Rectal smooth muscle tissue (tissue), 1 donor: ENCODE measurements at regions not wholly inside any gene's neighbourhood (a gene's known extent, or its start where the extent isn't known, plus 50 kb on each side); places are given as distances from the start of the nearest gene placed in this dataset.

ENCODE experiments used
- H3K27ac ChIP-seq: one replicate; pipeline ENCODE4 v1.7.0; 2013; ENCODE audit warnings: low read depth, low read length, inconsistent platforms
- H3K27me3 ChIP-seq: one replicate; pipeline ENCODE4 v1.7.0; 2013; ENCODE audit warnings: low read length; ENCODE audit not compliant: control insufficient read depth, insufficient read depth
- H3K36me3 ChIP-seq: one replicate; pipeline ENCODE4 v1.7.0; 2013; ENCODE audit warnings: low read length; ENCODE audit not compliant: control insufficient read depth, insufficient read depth
- H3K4me1 ChIP-seq: one replicate; pipeline ENCODE4 v1.7.0; 2013; ENCODE audit warnings: low read length; ENCODE audit not compliant: control insufficient read depth, insufficient read depth
- H3K4me3 ChIP-seq: one replicate; pipeline ENCODE4 v1.7.0; 2013; ENCODE audit warnings: low read length
- H3K9ac ChIP-seq: one replicate; pipeline ENCODE4 v1.7.0; 2013; ENCODE audit warnings: low read length

- no peak overlapping the region for H3K4me3 ChIP-seq
- H3K36me3 ChIP-seq = no peaks in the 10 kb centered on the region
- H3K27ac ChIP-seq = no peak overlapping the region
- no peak overlapping the region for H3K9ac ChIP-seq
- no peaks in the 10 kb centered on the region for H3K4me1 ChIP-seq
- H3K27me3 ChIP-seq = peaks cover 5% of the 10 kb centered on the region
Observed at GRCh38 chr15:31480356-31481025, 153.9 kb downstream of the KLF13 start.

DNA sequence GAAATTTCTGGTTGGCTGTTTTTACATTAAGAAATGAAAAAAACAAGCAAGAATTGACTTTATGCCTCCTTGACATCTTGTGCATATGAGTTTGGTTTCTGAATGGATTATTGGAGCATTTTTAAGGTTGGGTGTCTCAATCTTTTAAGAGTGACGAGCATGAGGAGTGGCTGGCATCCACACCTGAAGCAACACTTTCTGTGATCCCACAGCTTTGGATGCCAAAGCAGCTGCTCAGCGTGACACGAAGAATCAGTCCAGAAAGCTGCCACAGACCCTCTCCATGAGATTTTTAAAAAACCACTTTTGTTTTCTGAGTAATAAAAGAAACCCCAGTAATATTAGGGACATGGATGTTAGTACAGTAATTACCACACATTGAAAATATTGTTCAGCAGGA, 154.5 kb downstream of the KLF13 start:
- Histone ChIP-seq H3K4me3 (no peak overlapping the region), H3K36me3 (no peaks in the 10 kb centered on the region), H3K27me3 (peaks cover 5% of the 10 kb centered on the region), H3K27ac (no peak overlapping the region), H3K4me1 (no peaks in the 10 kb centered on the region), H3K9ac (no peak overlapping the region)

GRCh38 chr15:31482122-31482922, 155.7 kb downstream of the KLF13 start:
- no peak overlapping the region for H3K9ac ChIP-seq
- H3K4me3 ChIP-seq = no peak overlapping the region
- H3K27me3 ChIP-seq = peaks cover 5% of the 10 kb centered on the region
- H3K4me1 ChIP-seq = no peaks in the 10 kb centered on the region
- no peak overlapping the region for H3K27ac ChIP-seq
- H3K36me3 ChIP-seq = no peaks in the 10 kb centered on the region

DNA sequence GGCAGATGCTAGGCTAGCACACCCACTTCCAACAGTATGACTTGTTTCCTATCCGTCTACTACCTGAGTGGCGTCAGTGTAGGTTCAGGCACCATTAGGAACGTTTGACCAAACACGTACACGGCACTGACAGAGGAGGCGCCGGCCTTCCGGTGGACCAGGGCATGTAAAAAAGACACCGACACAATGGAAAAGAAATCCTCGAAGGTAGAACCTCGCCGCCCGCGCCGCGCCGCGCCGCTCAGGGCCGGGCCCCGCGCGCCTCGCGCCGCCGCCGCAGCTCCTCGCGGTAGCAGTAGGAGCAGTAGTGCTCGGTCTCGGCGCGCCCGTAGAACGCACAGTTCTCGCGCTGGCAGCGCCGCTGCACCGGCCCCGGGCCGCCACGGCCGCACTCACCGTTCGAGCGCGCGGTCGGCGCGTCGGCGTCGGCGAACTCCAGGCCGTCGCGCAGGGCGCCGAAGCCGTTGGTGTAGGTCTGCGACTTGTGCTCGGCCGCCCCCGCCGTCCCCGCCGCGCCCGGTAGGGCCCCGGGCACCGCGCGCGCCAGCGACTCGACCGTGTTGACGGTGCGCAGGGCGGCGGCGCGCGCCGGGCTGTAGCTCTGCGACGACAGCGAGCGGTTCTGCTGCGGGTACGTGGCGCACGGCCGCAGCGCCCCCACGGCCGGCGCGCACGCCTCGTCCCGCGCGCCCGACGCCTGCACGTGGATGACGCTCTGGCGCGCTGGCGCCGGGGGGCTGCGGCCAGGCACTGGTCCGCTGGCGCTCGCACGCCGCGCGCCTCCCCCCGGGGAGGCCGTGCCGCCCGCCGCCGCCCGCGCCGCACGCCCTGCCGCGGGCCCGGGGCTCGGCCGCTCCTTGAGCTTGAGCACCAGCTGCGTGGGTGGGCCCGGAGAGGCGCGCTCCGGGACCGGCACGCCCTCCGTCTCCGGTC, 156.7 kb downstream of the KLF13 start:
- Histone ChIP-seq H3K27me3 (peaks cover 5% of the 10 kb centered on the region), H3K27ac (no peak overlapping the region), H3K9ac (no peak overlapping the region), H3K4me3 (peak overlapping the region; percentile 33), H3K36me3 (no peaks in the 10 kb centered on the region), H3K4me1 (no peaks in the 10 kb centered on the region)

- Histone ChIP-seq H3K4me1 (no peaks in the 10 kb centered on the region), H3K27me3 (peaks cover 5% of the 10 kb centered on the region)
Observed at GRCh38 chr15:31483986-31484951, 157.6 kb downstream of the KLF13 start.

DNA sequence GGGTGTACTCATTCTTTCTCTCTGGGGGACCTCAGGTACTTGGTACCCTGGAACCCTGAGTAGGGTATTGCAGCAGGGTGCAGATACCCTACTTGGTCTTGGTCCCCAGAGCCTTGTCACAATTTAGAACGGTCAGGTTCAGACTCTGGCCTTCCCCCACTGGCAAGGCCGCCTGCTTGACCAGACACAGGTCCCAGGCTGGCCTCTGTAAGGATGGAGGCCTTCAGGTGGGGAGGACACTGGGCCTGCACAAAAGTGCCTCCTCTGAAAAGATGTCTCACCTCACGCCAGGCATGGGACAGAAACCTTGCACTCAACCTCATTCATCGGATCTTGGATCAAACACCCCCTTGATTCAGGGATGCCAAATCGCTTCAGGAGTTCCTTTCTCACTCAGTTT, 158.4 kb downstream of the KLF13 start:
- no peak overlapping the region for H3K9ac ChIP-seq
- no peaks in the 10 kb centered on the region for H3K4me1 ChIP-seq
- peaks cover 5% of the 10 kb centered on the region for H3K27me3 ChIP-seq
- H3K36me3 ChIP-seq = no peaks in the 10 kb centered on the region
- H3K27ac ChIP-seq = no peak overlapping the region
- no peak overlapping the region for H3K4me3 ChIP-seq

More at GRCh38 chr15:31483986-31484951, 157.6 kb downstream of the KLF13 start:
- no peaks in the 10 kb centered on the region for H3K36me3 ChIP-seq
- H3K4me3 ChIP-seq = no peak overlapping the region
- H3K27ac ChIP-seq = no peak overlapping the region
- no peak overlapping the region for H3K9ac ChIP-seq

DNA sequence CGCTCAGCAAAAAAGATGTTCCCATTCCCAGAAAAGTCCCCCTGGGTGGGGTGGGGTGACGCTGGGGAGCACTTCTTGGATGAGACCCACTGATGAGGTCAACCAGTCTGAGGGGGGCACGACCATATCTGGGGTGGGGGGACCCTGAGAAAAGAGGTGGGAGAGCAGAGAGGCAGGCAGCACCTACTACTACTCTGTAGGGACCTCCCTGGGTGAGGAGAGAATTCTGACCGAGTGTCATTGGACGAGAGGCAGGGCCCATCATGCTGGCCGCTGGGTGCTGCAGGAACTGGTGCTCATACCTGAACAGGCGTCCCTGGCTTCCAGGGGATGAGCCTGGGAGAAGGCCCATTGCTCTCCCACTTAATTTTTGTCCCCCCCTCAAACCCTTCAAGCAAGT, 158.8 kb downstream of the KLF13 start:
- Histone ChIP-seq H3K4me1 (no peaks in the 10 kb centered on the region), H3K27ac (no peak overlapping the region), H3K36me3 (no peaks in the 10 kb centered on the region), H3K9ac (no peak overlapping the region), H3K27me3 (peaks cover 5% of the 10 kb centered on the region), H3K4me3 (no peak overlapping the region)

- Histone ChIP-seq H3K27me3 (peaks cover 5% of the 10 kb centered on the region), H3K27ac (no peak overlapping the region), H3K9ac (no peak overlapping the region), H3K4me3 (no peak overlapping the region), H3K36me3 (no peaks in the 10 kb centered on the region), H3K4me1 (no peaks in the 10 kb centered on the region)
Observed at GRCh38 chr15:31485911-31486461, 159.4 kb downstream of the KLF13 start.

GRCh38 chr15:31486506-31486905, 159.9 kb downstream of the KLF13 start:
- H3K27ac ChIP-seq = no peak overlapping the region
- peaks cover 5% of the 10 kb centered on the region for H3K27me3 ChIP-seq
- no peaks in the 10 kb centered on the region for H3K36me3 ChIP-seq
- H3K4me3 ChIP-seq = no peak overlapping the region
- H3K4me1 ChIP-seq = no peaks in the 10 kb centered on the region
- no peak overlapping the region for H3K9ac ChIP-seq

- Histone ChIP-seq H3K27ac (no peak overlapping the region), H3K4me1 (no peaks in the 10 kb centered on the region), H3K9ac (no peak overlapping the region), H3K4me3 (no peak overlapping the region), H3K36me3 (no peaks in the 10 kb centered on the region), H3K27me3 (peaks cover 2% of the 10 kb centered on the region)
Observed at GRCh38 chr15:31486906-31487695, 160.5 kb downstream of the KLF13 start.
